HEK293T (cell line): ENCODE measurements at regions not wholly inside any gene's neighbourhood (a gene's known extent, or its start where the extent isn't known, plus 50 kb on each side); places are given as distances from the start of the nearest gene placed in this dataset.

Source experiments
- CTCF ChIA-PET: fragments of 350-600 bp; formaldehyde crosslinking; extraction: SDS; loops from one replicate; lab custom pipeline; 2021; ENCODE audit warnings: antibody characterized with exemption, inconsistent platforms; lab: Yijun Ruan, JAX
- POLR2A ChIA-PET: fragments of 350-600 bp; formaldehyde crosslinking; extraction: SDS; loops from one replicate; lab custom pipeline; 2020; ENCODE audit warnings: antibody characterized with exemption, inconsistent platforms; lab: Yijun Ruan, JAX
- DNase-seq: peaks from one replicate; pipeline ENCODE4 v3.0.0; 2012; ENCODE audit warnings: mixed read lengths; ENCODE audit errors: extremely low spot score
- ARNT ChIP-seq: fragments of 450-650 bp; IDR thresholded peaks from 2 replicates; pipeline ENCODE4 v1.6.1; 2017; ENCODE audit warnings: mild to moderate bottlenecking
- BHLHE40 ChIP-seq: fragments of 450-650 bp; IDR thresholded peaks from 2 replicates; pipeline ENCODE4 v1.6.1; 2016; ENCODE audit warnings: mild to moderate bottlenecking, moderate library complexity, borderline replicate concordance
- CTBP1 ChIP-seq: fragments of 450-650 bp; IDR thresholded peaks from 2 replicates; pipeline ENCODE4 v1.6.1; 2016; ENCODE audit warnings: borderline replicate concordance
- ELF4 ChIP-seq: fragments of 450-650 bp; IDR thresholded peaks from 2 replicates; pipeline ENCODE4 v1.6.1; 2017; ENCODE audit warnings: antibody characterized with exemption
- FOXA1 ChIP-seq: fragments of 450-650 bp; IDR thresholded peaks from 2 replicates; pipeline ENCODE4 v1.6.1; 2016; ENCODE audit warnings: mild to moderate bottlenecking
- FOXK2 ChIP-seq: fragments of 450-650 bp; IDR thresholded peaks from 2 replicates; pipeline ENCODE4 v1.6.1; 2016; ENCODE audit warnings: mild to moderate bottlenecking
- FOXM1 ChIP-seq: fragments of 450-650 bp; IDR thresholded peaks from 2 replicates; pipeline ENCODE4 v1.6.1; 2017; ENCODE audit warnings: mild to moderate bottlenecking, borderline replicate concordance
- HDGF ChIP-seq: fragments of 450-650 bp; IDR thresholded peaks from 2 replicates; pipeline ENCODE4 v1.6.1; 2017; ENCODE audit warnings: antibody characterized with exemption, borderline replicate concordance
- L3MBTL2 ChIP-seq: fragments of 450-650 bp; conservative IDR thresholded peaks from 2 replicates; pipeline ENCODE4 v1.6.1; 2016; ENCODE audit warnings: mild to moderate bottlenecking
- LEF1 ChIP-seq: fragments of 450-650 bp; IDR thresholded peaks from 2 replicates; pipeline ENCODE4 v1.6.1; 2017; ENCODE audit warnings: mild to moderate bottlenecking, borderline replicate concordance
- NFRKB ChIP-seq: fragments of 450-650 bp; IDR thresholded peaks from 2 replicates; pipeline ENCODE4 v1.6.1; 2016; ENCODE audit warnings: mild to moderate bottlenecking, moderate library complexity
- PKNOX1 ChIP-seq: fragments of 450-650 bp; IDR thresholded peaks from 2 replicates; pipeline ENCODE4 v1.6.1; 2016
- SP1 ChIP-seq: fragments of 450-650 bp; IDR thresholded peaks from 2 replicates; pipeline ENCODE4 v1.6.1; 2017
- SUZ12 ChIP-seq: fragments of 450-650 bp; IDR thresholded peaks from 2 replicates; pipeline ENCODE4 v1.6.1; 2016; ENCODE audit warnings: mild to moderate bottlenecking
- TARDBP ChIP-seq: fragments of 450-650 bp; IDR thresholded peaks from 2 replicates; pipeline ENCODE4 v1.6.1; 2016
- ZNF384 ChIP-seq: fragments of 450-650 bp; IDR thresholded peaks from 2 replicates; pipeline ENCODE4 v1.6.1; 2016

DNA sequence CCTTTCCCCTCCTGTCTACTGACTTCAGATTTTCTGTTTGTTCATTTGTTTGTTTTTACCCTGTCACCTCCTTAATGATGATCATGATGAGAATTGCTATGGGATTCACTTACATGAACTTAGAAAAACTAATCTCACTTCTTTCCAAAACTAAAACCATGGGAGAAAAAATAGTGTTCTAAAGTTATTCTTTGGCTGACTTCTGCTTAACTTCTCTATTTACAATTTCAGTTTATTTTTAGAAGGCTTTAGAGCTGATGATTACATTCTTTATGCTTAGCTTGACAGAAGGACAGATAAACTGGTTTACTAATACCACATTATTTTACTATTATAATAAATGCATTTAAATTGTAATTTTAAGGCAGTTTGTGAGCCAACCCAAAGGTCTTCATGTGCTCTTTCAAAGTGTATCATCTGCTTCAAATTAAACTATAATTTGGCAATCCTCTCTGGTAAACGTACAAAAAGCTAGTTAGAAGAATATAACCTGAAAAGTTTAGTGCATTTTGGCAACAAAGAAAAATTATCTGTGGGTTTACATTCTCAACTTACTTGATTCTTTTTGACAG lies 676.8 kb upstream of the UBE2E2 start:
- POLR2A ChIA-PET = no interaction called here
- no peak for TF ChIP-seq L3MBTL2
- no peak for TF ChIP-seq SUZ12
- no peak for TF ChIP-seq FOXA1
- TF ChIP-seq CTBP1 = no peak
- TF ChIP-seq HDGF = no peak
- TF ChIP-seq FOXK2 = no peak
- TF ChIP-seq ZNF384 = no peak
- no peak for TF ChIP-seq NFRKB
- TF ChIP-seq FOXM1 = no peak
- no peak for TF ChIP-seq BHLHE40
- TF ChIP-seq TARDBP = no peak
- no peak for TF ChIP-seq PKNOX1
- TF ChIP-seq LEF1 = no peak
- no peak for TF ChIP-seq ARNT
- no peak for TF ChIP-seq ELF4
- CTCF ChIA-PET = no interaction called here
- no peak for DNase-seq

- TF ChIP-seq FOXA1 = no peak
- no peak for TF ChIP-seq SP1
- TF ChIP-seq L3MBTL2 = no peak
- TF ChIP-seq ARNT = no peak
- no peak for TF ChIP-seq ELF4
- TF ChIP-seq FOXM1 = no peak
- no peak for TF ChIP-seq PKNOX1
- no peak for TF ChIP-seq LEF1
- TF ChIP-seq TARDBP = no peak
- no peak for TF ChIP-seq ZNF384
- CTCF ChIA-PET = no interaction called here
- POLR2A ChIA-PET = no interaction called here
- no peak for DNase-seq
These were observed 666.6 kb upstream of the UBE2E2 start for GRCh38 chr3:22536541-22536940.

- ChIA-PET CTCF (no interaction called here), POLR2A (no interaction called here)
These were observed 665.6 kb upstream of the UBE2E2 start for GRCh38 chr3:22537560-22537959.

GRCh38 chr3:22542311-22542710 lies 660.8 kb upstream of the UBE2E2 start:
- no peak for TF ChIP-seq FOXA1
- TF ChIP-seq HDGF = no peak
- TF ChIP-seq SUZ12 = no peak
- DNase-seq = no peak
- POLR2A ChIA-PET = no interaction called here
- CTCF ChIA-PET = no interaction called here

More at GRCh38 chr3:22537560-22537959, 665.6 kb upstream of the UBE2E2 start:
- DNase-seq = no peak
- TF ChIP-seq SP1 (no peak), CTBP1 (no peak), HDGF (no peak), FOXA1 (no peak)

DNA sequence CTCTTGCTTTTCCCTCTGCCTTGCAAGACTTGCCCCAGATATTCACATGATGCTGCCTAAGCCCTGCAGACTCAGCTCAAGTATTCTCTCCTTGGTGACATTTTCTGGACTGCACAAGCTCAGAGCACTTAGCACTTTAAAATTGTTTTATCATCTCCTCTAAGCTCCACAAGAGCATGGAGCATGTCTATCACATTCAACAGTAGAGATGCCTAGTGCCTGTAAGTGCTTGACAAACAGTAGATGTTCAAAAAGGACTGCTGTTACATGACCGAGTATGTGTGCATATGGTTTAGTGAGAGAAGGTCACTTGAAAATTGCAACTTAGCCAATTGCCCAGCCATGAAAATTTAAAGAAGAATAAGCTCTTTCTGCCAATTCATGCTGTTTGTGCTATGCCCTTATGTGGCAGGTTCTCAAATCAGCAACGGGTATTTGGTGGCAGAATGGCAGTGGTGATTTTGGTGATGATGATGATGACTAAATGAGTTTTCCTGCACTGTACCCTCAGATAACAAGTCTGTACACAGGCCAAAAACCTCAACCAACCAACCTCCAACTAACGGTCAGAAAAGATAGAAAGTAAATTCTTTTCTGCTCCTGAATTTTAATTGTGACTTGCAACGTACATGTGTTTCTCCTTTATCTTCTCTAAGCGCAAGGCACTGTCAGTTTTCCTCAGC lies 647.2 kb upstream of the UBE2E2 start:
- ChIA-PET POLR2A (no interaction called here), CTCF (no interaction called here)
- no peak for DNase-seq
- TF ChIP-seq PKNOX1 (no peak), HDGF (no peak), SUZ12 (no peak), CTBP1 (no peak), ELF4 (no peak), FOXA1 (no peak), ARNT (no peak), SP1 (no peak)

DNA sequence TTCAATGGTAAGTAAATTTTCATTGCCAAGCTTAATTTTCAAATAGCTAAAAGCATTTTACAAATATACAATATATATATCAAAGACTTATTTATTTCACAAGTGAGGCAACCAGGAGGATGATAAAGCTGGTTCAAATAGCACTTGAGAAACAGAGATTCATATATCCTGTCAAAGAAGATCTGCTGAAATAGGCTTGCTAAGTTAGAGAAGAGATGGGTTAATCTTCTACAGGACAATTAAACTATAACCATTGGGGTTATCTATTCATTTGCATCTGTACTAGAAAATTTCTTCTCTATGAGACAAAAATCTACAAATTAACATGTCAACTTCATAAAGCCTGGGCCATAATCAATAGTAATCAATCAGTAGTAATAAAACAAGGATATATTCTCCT lies 637.7 kb upstream of the UBE2E2 start:
- TF ChIP-seq BHLHE40 (no peak), TARDBP (no peak), FOXA1 (no peak), PKNOX1 (no peak), LEF1 (no peak), L3MBTL2 (no peak), HDGF (no peak), ARNT (no peak)
- POLR2A ChIA-PET = no interaction called here
- CTCF ChIA-PET = interaction anchor here (1.2 kb wide), 1 partner anchor 8 kb away, joined by 3 read pairs; no protein-coding TSS in a partner anchor
- DNase-seq = no peak
